ENCODE measurements at regions not wholly inside any gene's neighbourhood (a gene's known extent, or its start where the extent isn't known, plus 50 kb on each side); places are given as distances from the start of the nearest gene placed in this dataset.

- no peak for TF ChIP-seq INSM2 (tag by site-specific recombination; IDR thresholded peaks at IDR 0.05)
- TF ChIP-seq ZNF18 (tag by site-specific recombination; IDR thresholded peaks at IDR 0.05) = no peak
- TF ChIP-seq ZNF792 (tag by site-specific recombination; IDR thresholded peaks at IDR 0.05) = no peak
- TF ChIP-seq ZNF561 (tag by site-specific recombination; IDR thresholded peaks at IDR 0.05; ENCODE audit: borderline replicate concordance) = no peak
- no peak for TF ChIP-seq ZNF549 (tag by site-specific recombination; IDR thresholded peaks at IDR 0.05)
- no peak for TF ChIP-seq ZNF394 (tag by site-specific recombination; IDR thresholded peaks at IDR 0.05; ENCODE audit: borderline replicate concordance)
- no peak for TF ChIP-seq ZSCAN5A (tag by site-specific recombination; IDR thresholded peaks at IDR 0.05)
- TF ChIP-seq CTCF (tag by site-specific recombination; IDR thresholded peaks at IDR 0.05) = no peak
- TF ChIP-seq RBAK (tag by site-specific recombination; IDR thresholded peaks at IDR 0.05) = no peak
- TF ChIP-seq ZNF350 (tag by site-specific recombination; IDR thresholded peaks at IDR 0.05) = no peak
- no peak for TF ChIP-seq HIC1 (tag by site-specific recombination; IDR thresholded peaks at IDR 0.05)
- TF ChIP-seq ZIC2 (tag by site-specific recombination; IDR thresholded peaks at IDR 0.05) = no peak
These were observed 146.9 kb downstream of the RWDD3 start for GRCh38 chr1:95380909-95381308.

All from HEK293 (cell line).